SU-DHL-6 (cell line): ENCODE measurements at regions not wholly inside any gene's neighbourhood (a gene's known extent, or its start where the extent isn't known, plus 50 kb on each side); places are given as distances from the start of the nearest gene placed in this dataset.
"Not testable (repeated sequence)": the region's sequence is repeated elsewhere in the genome, so short reads cannot be mapped to it uniquely, and the experiment has no call there.

Source experiments
- H2AFZ ChIP-seq: fragments of 200-600 bp; sonication (generic); 2 replicates; pipeline ENCODE4 v1.6.1; 2014; ENCODE audit warnings: low read depth, mild to moderate bottlenecking, moderate library complexity, mixed read lengths, antibody characterized with exemption, low read length; ENCODE audit not compliant: severe bottlenecking
- H3F3A ChIP-seq: fragments of 200-600 bp; shearing (Covaris generic); 2 replicates; pipeline ENCODE4 v1.6.0; 2016; ENCODE audit warnings: antibody characterized with exemption, mild to moderate bottlenecking; ENCODE audit not compliant: insufficient read depth
- H3K27ac ChIP-seq: fragments of 200-600 bp; sonication (generic); 2 replicates; pipeline ENCODE4 v1.5.1; 2016; ENCODE audit warnings: low read depth, mild to moderate bottlenecking, low read length, moderate library complexity, mixed read lengths
- H3K27me3 ChIP-seq: fragments of 200-600 bp; sonication (generic), shearing (Covaris generic); 2 replicates; pipeline ENCODE4 v1.6.0; 2014; ENCODE audit warnings: mild to moderate bottlenecking, low read length
- H3K36me3 ChIP-seq: fragments of 200-600 bp; sonication (generic); 2 replicates; pipeline ENCODE4 v1.6.1; 2014; ENCODE audit warnings: mild to moderate bottlenecking, low read length, mixed read lengths
- H3K4me2 ChIP-seq: fragments of 300-600, 200-600 bp; shearing (Covaris generic), sonication (generic); 2 replicates; pipeline ENCODE4 v1.6.0; 2014; ENCODE audit warnings: low read length, low read depth, mild to moderate bottlenecking; ENCODE audit not compliant: poor library complexity, severe bottlenecking
- H3K4me3 ChIP-seq: fragments of 200-600 bp; sonication (generic); 2 replicates; pipeline ENCODE4 v1.5.1; 2014; ENCODE audit warnings: antibody characterized with exemption, low read length, mild to moderate bottlenecking, mixed read lengths; ENCODE audit not compliant: insufficient read depth, poor library complexity, severe bottlenecking
- H3K79me2 ChIP-seq: fragments of 200-600 bp; sonication (generic); 2 replicates; pipeline ENCODE4 v1.6.1; 2014; ENCODE audit warnings: mild to moderate bottlenecking, low read length, moderate library complexity; ENCODE audit not compliant: insufficient read depth
- H3K9ac ChIP-seq: fragments of 200-600 bp; sonication (generic); 2 replicates; pipeline ENCODE4 v1.7.0; 2014; ENCODE audit warnings: mild to moderate bottlenecking, low read length
- H3K9me2 ChIP-seq: fragments of 200-600 bp; sonication (generic); replicated peaks from 2 replicates; pipeline ENCODE4 v1.6.1; 2014; ENCODE audit warnings: low read length; ENCODE audit not compliant: insufficient read depth
- H3K9me3 ChIP-seq: fragments of 200-600 bp; sonication (generic); 2 replicates; pipeline ENCODE4 v1.6.1; 2014; ENCODE audit warnings: low read length, mixed read lengths; ENCODE audit not compliant: insufficient read depth
- H4K20me1 ChIP-seq: fragments of 200-600 bp; sonication (generic); 2 replicates; pipeline ENCODE4 v1.6.1; 2014; ENCODE audit warnings: low read depth, mild to moderate bottlenecking, antibody characterized with exemption, low read length, moderate library complexity, mixed read lengths
- EZH2phosphoT487 ChIP-seq: fragments of 200-600 bp; sonication (generic), shearing (Covaris generic); conservative IDR thresholded peaks from 2 replicates; pipeline ENCODE4 v1.6.1; 2018; ENCODE audit warnings: mild to moderate bottlenecking, antibody characterized with exemption, low read length, moderate library complexity, mixed read lengths
- TF ChIP-seq, protein P1 (sequence below): fragments of 200-600 bp; sonication (generic); IDR thresholded peaks from one replicate; pipeline ENCODE4 v1.5.1; 2017; ENCODE audit warnings: antibody characterized with exemption, mild to moderate bottlenecking, low read length, moderate library complexity; ENCODE audit not compliant: insufficient read depth, poor library complexity, severe bottlenecking

DNA sequence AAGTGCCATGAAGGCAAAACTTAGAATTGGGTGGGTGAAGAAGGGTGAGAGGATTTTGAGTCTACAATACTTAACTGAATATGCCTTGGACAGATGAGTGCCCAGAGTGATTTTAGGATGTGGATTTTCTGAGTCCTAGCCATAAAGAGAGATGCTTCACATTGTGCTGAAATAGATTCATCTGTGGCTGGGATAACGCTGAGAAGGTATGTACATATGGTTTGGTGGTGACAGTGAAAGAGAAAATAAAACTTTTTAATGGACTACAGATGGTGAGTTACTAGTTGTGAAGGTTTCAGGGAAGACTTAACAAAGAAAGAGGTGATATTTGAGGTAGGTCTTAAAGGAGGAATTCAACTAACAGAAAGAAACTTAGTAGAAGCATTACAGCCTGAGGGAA, 265.8 kb downstream of the AKAIN1 start:
- TF ChIP-seq, protein P1, sequence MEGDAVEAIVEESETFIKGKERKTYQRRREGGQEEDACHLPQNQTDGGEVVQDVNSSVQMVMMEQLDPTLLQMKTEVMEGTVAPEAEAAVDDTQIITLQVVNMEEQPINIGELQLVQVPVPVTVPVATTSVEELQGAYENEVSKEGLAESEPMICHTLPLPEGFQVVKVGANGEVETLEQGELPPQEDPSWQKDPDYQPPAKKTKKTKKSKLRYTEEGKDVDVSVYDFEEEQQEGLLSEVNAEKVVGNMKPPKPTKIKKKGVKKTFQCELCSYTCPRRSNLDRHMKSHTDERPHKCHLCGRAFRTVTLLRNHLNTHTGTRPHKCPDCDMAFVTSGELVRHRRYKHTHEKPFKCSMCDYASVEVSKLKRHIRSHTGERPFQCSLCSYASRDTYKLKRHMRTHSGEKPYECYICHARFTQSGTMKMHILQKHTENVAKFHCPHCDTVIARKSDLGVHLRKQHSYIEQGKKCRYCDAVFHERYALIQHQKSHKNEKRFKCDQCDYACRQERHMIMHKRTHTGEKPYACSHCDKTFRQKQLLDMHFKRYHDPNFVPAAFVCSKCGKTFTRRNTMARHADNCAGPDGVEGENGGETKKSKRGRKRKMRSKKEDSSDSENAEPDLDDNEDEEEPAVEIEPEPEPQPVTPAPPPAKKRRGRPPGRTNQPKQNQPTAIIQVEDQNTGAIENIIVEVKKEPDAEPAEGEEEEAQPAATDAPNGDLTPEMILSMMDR, result no peak
- TF ChIP-seq EZH2phosphoT487, result no peak
- H3K4me3 ChIP-seq, result no peak overlapping the region
- no peak overlapping the region for H3K27ac ChIP-seq
- H3K4me2 ChIP-seq, result no peak overlapping the region
- no peaks in the 10 kb centered on the region for H3K27me3 ChIP-seq
- no peaks in the 10 kb centered on the region for H3K36me3 ChIP-seq
- H4K20me1 ChIP-seq, result no peaks in the 10 kb centered on the region
- no peak overlapping the region for H3K9ac ChIP-seq
- H3K9me3 ChIP-seq, result no peaks in the 10 kb centered on the region
- no peaks in the 10 kb centered on the region for H3K79me2 ChIP-seq
- no peaks in the 10 kb centered on the region for H3K9me2 ChIP-seq
- no peak overlapping the region for H2AFZ ChIP-seq
- H3F3A ChIP-seq, result no peaks in the 10 kb centered on the region

DNA sequence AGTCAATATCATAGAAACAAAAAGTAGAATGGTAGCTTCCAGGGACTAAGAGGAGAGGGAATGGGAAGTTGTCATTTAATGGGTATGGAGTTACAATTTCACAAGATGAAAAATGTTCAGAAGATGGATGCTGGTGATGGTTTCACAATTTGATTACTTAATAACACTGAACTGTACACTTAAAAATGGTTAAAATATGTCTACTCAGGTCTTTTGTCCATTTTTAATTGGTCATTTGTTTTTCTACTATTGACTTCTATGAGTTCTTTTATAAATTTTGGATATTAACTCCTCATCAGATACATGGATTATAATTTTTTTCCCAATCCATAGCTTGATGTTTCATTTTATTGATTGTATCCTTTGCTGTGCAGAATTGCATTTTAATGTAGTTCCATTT, 275.5 kb downstream of the AKAIN1 start:
- Histone ChIP-seq H3K4me3 (no peak overlapping the region), H3K36me3 (no peaks in the 10 kb centered on the region), H4K20me1 (no peaks in the 10 kb centered on the region), H3K9ac (no peak overlapping the region), H3F3A (no peaks in the 10 kb centered on the region), H2AFZ (no peak overlapping the region), H3K27ac (no peak overlapping the region), H3K79me2 (no peaks in the 10 kb centered on the region), H3K27me3 (no peaks in the 10 kb centered on the region), H3K4me2 (no peak overlapping the region), H3K9me2 (no peaks in the 10 kb centered on the region), H3K9me3 (no peaks in the 10 kb centered on the region)
- no peak for TF ChIP-seq EZH2phosphoT487
- TF ChIP-seq, protein P1, result no peak

DNA sequence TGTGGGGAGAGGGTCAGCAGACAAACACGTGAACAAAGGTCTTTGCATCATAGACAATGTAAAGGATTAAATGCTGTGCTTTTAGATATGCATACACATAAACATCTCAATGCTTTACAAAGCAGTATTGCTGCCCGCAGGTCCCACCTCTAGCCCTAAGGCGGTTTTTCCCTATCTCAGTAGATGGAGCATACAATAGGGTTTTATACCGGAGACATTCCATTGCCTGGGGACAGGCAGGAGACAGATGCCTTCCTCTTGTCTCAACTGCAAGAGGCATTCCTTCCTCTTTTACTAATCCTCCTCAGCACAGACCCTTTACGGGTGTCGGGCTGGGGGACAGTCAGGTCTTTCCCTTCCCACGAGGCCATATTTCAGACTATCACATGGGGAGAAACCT, 279.5 kb downstream of the AKAIN1 start:
- not testable (repeated sequence) for H3K4me2 ChIP-seq, H3K36me3 ChIP-seq, H3K9me3 ChIP-seq, H3K27ac ChIP-seq, H3K79me2 ChIP-seq, H3F3A ChIP-seq, H2AFZ ChIP-seq, H3K4me3 ChIP-seq, H3K9ac ChIP-seq, H4K20me1 ChIP-seq, H3K27me3 ChIP-seq, H3K9me2 ChIP-seq

DNA sequence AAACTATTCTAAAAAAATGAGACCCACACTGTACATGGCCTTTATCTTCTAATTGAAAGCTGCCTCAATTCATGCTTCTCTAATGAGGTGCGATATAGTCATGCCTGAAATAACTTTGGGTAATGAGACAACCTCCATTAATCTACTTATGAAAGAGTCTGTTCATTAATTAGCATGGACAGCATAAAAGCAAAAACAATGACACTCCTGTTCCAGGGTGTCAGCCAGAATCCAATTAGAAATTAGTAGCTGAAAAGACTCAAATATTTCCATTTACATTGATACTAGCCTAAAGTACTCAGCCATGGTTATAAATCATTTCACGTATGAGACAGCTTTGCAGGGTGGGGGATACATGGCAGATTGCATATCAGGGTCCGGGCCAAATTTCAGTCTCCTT, 288.7 kb downstream of the AKAIN1 start:
- Histone ChIP-seq H3K79me2 (no peaks in the 10 kb centered on the region), H3K9me3 (no peaks in the 10 kb centered on the region), H3K36me3 (no peaks in the 10 kb centered on the region), H3F3A (no peaks in the 10 kb centered on the region), H3K9ac (no peak overlapping the region), H3K27me3 (no peaks in the 10 kb centered on the region), H3K4me2 (no peak overlapping the region), H3K4me3 (no peak overlapping the region), H4K20me1 (no peaks in the 10 kb centered on the region), H3K9me2 (no peaks in the 10 kb centered on the region), H2AFZ (no peak overlapping the region), H3K27ac (no peak overlapping the region)
- no peak for TF ChIP-seq EZH2phosphoT487
- TF ChIP-seq, protein P1, result no peak
